LNCaP clone FGC (cell line): ENCODE measurements at regions not wholly inside any gene's neighbourhood (a gene's known extent, or its start where the extent isn't known, plus 50 kb on each side); places are given as distances from the start of the nearest gene placed in this dataset.

Source experiments
- DNase-seq: peaks from one replicate; pipeline ENCODE4 v3.0.0-alpha.2; 2011; ENCODE audit warnings: low read depth
- H3K4me3 ChIP-seq: 2 replicates; pipeline ENCODE4 v1.5.1; 2011; ENCODE audit warnings: mild to moderate bottlenecking, low read depth, low read length, control low read depth
- CTCF ChIP-seq: IDR thresholded peaks from 2 replicates; pipeline ENCODE4 v1.5.1; 2012; ENCODE audit warnings: mild to moderate bottlenecking; ENCODE audit not compliant: control insufficient read depth, insufficient read depth; ENCODE audit errors: extremely low read depth

DNA sequence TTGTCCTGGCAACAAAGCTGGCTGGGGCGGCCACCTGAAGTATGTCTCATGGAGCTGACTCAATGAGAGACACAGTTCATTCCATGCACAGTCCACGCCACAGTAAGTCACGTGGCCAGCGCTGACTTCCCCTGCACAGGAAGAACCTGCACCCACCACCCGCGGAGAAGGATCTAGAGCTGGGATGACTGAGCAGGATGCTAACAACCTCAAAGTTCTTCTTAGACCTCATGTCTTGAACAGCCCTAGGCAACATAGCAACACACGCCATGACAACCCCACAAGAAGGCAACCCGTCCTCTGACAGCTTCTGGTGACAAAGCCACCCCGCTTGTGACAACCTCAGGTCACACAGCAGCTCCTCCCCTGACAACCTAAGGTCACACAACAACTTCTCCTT lies 76.9 kb upstream of the B3GAT1 start:
- DNase-seq, result no peak
- no peak overlapping the region for H3K4me3 ChIP-seq
- no peak for TF ChIP-seq CTCF

DNA sequence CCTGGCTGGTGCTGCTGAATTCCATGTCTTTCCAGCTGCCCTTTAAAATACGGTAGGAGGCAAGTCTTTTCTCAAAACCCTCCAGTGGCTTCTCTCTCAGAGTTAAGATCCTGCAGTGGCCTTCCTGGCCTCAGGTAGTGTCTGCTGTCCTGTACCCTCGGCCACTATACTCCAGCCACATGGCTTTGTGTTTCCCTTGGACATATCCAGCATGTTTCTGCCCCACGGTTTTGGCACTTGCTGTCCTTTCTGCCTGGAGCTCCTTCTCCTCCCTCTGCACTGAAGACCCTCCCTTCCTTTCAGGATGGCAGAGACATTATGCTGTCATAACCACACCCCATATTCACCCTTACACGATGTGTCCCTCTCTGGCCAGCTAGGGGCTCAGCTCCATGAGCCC lies 76.5 kb upstream of the B3GAT1 start:
- no peak for TF ChIP-seq CTCF
- DNase-seq, result no peak
- no peak overlapping the region for H3K4me3 ChIP-seq

- H3K4me3 ChIP-seq, result no peak overlapping the region
- DNase-seq, result no peak
- TF ChIP-seq CTCF, result no peak
Measured at GRCh38 chr11:134487696-134488095, 75.7 kb upstream of the B3GAT1 start.

DNA sequence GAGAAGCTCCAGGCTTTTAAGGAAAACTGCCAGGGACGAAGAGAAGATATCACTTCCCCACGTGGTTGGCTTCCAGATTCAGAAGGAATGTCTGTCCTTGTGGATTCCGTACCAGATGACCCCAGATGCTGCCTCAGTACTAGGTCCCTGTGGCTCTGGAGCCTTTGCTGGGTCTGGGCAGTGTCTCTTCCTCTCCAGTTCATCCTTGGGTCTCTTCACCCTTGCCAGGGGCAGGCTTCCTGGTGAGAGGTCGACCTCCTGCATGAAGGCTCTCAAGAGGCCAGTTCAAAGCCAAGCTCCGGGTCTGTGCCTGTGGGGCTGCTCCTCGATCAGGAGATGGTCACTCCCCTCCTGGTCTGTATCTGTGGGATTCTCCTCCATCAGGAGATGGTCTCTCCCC lies 74.7 kb upstream of the B3GAT1 start:
- no peak overlapping the region for H3K4me3 ChIP-seq
- no peak for TF ChIP-seq CTCF
- DNase-seq, result no peak

- H3K4me3 ChIP-seq, result no peak overlapping the region
- TF ChIP-seq CTCF, result no peak
- no peak for DNase-seq
Measured at GRCh38 chr11:134486106-134486505, 74.1 kb upstream of the B3GAT1 start.

DNA sequence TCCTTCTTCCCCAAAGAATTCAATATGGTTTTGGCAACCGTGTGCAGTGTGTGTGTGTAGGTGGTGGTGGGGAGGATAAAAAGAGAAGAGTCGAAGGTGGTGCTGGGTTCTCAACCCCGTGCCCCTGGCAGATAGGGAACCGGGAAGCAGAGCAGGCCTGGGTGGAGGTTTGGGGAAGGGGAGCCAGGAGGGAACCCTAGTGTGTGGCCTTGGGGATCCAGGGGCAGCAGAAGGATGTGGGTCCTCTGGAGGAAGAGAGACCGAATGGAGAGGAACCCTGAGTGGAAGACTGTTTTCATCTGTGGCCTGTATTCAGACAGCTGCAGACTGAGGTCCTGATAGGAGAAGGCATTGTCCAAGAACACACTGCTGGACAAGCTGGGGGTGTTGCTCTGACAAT lies 73.3 kb upstream of the B3GAT1 start:
- DNase-seq, result no peak
- H3K4me3 ChIP-seq, result no peak overlapping the region
- no peak for TF ChIP-seq CTCF

- H3K4me3 ChIP-seq, result no peak overlapping the region
- no peak for TF ChIP-seq CTCF
- no peak for DNase-seq
Measured at GRCh38 chr11:134483857-134484256, 71.8 kb upstream of the B3GAT1 start.
